Left renal pelvis (tissue), 4 donors: ENCODE measurements at regions not wholly inside any gene's neighbourhood (a gene's known extent, or its start where the extent isn't known, plus 50 kb on each side); places are given as distances from the start of the nearest gene placed in this dataset.
A peak's percentile ranks its signal among the peaks of the same experiment; 100 is the strongest.
"Not testable (repeated sequence)": the region's sequence is repeated elsewhere in the genome, so short reads cannot be mapped to it uniquely, and the experiment has no call there.

ENCODE experiments used
- DNase-seq, 4 donors: peaks; one replicate each; pipeline ENCODE4 v3.0.0-alpha.2; 2013; ENCODE audit warnings: low read depth in 4 of 4, low spot score in 3 of 4

DNA sequence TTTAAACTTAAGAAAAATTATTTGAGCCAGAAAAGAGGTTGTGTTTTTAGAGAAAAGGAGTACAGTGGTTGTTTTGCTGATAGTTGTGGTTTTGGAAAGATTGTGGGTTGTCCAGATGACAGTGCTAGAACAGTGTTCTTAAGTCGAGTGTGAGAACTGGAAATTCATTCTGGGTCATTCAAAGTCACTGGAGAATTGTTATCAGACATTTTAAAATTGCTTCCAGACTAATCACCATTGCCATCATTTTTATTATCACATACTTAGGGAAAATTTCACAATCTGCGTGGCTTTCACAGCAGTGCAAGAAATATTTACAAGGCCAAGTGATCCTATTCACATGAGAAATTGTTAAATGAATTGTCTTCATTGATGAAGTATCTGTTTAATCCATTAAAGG is 242.2 kb upstream of the DDI1 start:
- no peak for DNase-seq

DNA sequence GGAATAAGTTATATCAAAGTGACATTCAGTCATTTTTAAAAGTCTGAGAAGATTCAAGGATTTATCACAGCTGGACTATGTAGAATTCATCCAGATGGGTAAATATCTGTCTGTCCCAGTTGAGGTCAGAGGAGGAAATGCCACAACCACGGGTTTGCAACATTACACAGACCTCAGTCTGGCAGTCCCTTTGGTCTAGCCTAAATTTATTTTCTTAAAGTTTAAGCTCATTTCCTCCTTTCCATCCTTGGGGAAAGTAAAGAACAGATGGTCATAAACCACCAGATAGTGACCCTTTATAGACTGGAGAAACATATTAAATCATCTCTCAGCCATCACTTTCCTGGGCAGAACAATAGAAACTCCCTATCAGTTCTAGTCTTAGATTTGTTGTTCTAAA is 238.4 kb upstream of the DDI1 start:
- no peak for DNase-seq

DNA sequence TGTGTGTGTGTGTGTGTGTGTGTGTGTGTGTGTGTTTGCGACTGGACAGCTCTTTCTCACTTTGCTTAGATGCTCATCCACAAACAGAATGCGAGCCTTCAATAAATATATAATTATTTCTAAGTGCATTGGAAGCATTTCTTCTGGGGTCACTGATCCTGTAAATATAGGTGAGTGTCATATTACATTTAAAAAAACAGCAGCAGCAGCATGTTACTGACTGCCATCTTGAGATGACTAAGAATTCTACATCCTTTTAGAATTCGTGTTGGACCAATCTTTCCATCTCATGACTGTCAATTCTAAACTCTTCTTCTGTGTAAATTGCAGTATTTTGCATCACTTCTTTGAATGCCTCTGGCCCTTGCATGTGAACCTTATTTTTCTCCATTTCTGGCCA is 238.0 kb upstream of the DDI1 start:
- DNase-seq: no peak

DNA sequence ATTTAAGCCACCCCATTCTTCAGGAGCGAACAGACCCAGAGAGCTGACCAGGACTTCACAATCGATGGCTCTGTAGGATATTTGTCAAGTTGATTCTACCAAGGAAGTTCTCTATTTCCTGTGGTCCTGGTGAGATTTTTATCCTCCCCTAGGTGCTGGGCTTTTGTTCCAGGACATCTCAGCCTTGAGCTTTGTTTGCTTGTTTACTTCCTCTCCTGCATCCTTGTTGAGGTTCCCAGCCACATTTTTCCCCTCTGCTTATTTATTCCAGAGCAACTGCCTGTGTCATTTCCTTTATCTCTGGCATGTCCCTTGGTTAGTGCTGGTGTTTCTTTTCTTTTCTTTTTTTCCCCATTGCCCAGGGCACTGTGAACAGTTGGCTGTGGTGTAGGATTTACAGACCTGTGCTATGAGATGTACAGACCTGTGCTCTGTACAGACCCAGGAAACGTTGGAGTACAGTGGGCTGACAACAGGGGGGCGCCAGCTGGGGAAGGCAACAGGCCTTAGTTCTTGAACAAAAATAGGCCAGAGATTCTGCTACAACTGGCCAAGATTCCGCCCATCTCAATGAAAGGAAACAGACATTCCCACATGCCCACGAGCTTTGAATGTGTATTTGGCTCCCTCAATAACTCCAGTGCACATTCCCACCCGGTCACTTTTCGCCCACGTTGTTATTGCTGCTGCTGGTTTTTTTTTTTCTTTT is 235.9 kb upstream of the DDI1 start:
- no peak for DNase-seq

DNA sequence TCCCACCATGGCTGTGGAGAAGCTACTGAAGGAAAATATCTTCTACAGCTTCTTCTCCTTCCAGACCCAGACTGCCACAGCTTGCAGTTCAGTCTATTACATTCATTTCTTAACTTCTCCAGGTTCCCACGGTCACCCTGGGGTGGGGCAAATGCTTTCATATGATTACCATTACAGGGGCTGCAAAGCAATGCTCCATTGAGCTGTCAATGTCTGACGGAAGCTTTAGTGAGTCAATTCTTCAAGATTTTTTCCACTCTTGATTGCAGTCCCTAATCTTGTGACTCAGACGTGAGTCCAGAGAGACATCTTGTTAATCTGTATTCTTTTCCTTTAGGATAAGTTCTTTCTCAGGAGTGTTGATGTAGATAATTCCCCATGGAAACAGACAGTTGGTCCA is 233.4 kb upstream of the DDI1 start:
- no peak for DNase-seq

DNA sequence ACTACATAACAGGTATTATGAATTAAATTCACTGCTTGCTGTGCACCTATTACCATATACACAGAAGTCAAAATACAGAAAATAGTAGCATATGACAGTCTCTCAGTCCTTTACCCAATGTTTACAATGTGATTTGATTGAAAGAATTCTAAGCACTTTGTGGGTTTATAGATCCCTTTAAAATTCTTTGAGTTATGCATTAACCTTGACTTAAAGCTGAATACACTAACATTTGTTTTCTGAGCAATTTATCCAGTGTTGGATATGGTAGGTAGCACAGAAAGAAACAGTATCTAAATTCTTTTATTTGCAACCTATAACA is 230.8 kb upstream of the DDI1 start:
- DNase-seq: no peak

DNA sequence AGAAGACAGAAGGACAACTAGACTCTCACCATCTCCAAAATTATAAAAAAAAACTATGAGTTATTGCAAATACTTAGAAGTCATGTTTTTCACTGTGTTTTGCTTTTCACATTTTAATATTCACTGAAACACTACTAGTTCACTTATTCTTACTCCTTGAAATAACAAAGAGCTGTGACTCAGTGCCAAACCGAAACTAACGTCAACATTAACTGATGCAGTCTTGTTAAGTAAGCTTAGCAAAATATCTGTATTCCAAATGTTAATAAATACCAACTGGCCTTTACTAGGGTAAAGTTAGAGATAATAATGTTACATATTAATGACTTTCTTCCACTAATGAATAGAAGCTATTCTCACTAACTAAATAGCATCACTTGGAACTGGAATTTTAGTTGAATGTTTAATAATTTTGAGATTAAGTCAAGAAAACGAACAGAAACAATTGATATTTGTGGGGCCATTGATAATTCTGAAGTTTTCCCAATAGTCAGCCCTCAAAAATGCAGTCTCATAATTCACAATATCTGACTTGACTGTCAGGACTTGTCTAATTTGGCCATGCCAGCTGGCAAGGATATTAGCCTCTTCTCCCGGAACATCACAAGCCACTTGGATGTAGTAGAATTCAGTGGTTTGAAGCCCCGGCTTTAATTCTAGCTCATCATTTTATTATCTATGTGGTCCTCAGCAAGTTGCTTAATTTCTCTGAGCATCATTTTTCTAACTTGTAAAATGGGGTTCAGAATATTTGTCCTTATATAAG is 230.1 kb upstream of the DDI1 start:
- peak in 1 of 4 donors; percentile 16 for DNase-seq

DNA sequence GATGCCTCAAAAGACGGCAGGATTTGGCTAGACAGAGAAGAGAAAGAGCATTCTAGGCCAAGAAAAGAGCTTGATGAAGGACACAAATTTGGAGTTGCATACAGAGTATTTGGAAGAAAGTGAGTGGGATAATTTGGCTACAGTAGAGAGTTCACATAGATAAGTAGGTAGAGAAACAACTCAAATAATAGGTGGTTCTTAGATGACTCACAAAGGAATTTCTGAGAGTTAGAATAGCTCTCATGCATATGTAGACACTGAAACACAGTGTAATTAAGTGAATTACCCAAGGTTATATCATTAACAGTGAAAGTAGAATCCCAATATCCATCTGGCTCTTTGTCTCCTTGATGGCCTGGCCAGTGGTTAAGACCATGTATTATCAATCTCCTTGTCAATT is 228.6 kb upstream of the DDI1 start:
- DNase-seq: no peak

DNA sequence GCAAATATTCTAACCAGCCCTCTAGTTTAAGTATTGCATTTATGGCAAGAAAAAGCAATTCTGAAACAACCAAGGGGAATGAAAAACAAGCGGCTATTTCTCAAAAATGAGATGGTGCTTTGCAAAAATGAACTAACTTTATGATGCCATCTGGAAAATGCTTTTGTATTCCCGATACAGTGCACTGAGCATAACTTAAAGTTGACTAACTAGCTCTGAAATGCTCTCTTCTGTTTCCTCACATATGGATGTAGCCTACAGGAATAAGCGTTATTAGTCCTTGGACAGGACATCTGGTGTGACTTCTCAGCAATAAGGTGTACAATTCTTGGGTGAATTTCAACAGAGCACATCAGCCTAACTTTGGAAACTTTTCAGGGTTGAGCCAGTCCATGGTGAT is 228.2 kb upstream of the DDI1 start:
- no peak for DNase-seq

DNA sequence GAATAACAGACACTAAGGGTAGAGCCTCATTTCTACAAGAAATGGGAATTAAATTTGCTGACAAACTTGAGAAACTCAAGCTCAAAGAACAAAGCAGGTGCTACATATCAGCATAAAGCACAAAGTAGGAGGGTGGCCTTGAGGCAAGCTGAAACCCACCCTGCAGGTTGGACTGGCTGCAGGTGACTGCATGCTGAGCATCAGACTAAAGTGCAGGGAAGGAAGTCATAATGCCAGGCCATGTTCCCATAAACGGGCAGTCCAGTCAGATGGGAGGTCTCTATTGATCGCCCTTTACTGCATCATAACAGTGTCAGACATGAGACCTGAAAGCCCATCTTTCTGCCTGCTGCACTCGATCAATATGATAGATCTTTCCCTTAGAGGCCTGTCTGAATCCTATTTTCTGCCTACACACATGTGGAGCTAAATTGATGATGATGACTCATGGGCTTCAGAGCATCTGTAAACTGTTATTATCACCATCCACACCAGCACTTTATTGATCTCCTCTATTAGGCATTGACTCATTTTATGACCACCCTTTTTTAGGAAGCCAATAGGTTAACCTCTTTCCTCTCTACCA is 224.5 kb upstream of the DDI1 start:
- DNase-seq: no peak

DNA sequence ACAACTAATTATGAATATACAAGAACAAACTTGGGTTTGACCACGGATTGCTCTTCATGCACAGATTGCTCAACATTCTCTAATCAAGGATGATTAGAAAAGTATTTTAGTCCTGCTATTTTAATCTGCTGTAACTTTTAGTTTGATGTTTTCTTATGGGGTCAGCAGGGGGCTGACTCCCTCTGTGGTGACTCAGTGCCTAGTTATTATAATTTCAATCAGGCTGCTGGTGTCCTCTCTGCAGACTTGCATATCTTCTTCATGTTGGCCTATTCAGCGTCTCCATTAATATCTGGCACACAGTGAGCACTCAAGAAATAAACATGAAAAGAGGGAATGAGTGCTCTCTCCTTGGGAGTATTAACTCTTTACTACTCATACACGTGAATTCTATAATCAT is 223.8 kb upstream of the DDI1 start:
- DNase-seq: no peak

DNA sequence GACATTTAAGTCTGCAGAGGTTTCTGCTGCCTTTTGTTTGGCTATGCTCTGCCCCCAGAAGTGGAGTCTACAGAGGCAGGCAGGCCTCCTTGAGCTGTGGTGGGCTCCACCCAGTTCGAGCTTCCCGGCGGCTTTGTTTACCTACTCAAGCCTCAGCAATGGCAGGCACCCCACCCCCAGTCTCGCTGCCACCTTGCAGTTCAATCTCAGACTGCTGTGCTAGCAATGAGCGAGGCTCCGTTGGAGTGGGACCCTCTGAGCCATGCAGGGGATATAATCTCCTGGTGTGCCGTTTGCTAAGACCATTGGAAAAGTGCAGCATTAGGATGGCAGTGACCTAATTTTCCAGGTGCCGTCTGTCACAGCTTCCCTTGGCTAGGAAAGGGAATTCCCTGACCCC is 216.1 kb upstream of the DDI1 start:
- DNase-seq: not testable (repeated sequence)

DNA sequence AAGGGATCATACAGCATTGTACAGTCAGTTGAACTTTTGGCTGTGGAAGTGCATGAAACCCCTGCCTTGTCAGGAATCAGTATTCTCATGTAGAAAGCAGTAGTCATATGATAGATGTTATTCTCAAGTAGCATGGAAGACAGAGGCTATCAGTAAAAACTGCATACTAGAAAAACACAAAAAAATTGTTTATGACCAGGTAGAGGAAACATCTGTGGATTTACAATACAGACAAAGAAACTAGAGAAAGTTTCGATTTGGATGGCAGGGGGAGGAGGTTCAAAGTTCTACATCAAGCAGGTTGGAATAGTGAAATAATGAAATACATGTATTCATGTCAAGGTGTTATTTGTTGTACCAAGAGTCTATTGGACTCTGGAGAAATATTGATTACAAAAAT is 212.3 kb upstream of the DDI1 start:
- DNase-seq: no peak

DNA sequence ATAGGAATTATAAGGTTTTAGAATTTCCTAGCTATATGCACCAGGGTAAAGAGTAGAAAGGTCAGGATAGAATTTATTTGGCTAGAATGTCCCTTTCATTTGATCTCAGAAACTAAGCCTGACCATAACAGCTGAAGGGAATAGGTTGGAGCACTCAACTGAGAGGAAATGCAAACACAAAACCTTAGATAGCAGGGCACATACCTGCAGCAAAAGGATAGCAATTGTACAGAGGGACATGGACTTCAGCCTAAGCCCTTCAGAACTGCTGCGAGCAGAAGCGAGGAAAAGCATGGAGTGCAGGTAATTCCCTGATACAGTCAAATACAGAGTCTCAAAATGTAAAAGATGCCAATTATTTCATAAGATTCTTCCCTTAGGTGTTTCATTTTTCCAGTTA is 211.0 kb upstream of the DDI1 start:
- no peak for DNase-seq

DNA sequence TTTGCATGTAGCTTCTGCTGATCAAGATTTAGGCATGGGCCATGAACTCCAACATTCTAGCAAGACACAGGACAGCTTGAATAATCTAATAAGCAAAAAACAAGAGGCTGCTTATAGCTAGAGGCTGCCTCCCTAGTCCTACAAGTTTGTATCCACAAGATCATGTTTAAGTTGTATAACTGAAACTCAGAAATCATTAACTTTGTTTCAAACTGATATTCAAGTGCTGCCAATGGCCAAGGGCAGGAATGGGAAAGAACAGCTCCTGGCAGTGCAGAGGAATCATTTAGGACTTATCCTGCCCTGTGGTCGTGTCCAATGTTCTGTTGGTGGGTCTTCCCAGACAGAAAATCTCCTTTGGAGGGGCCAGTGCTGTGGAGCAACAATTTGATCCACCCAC is 209.6 kb upstream of the DDI1 start:
- DNase-seq: no peak

DNA sequence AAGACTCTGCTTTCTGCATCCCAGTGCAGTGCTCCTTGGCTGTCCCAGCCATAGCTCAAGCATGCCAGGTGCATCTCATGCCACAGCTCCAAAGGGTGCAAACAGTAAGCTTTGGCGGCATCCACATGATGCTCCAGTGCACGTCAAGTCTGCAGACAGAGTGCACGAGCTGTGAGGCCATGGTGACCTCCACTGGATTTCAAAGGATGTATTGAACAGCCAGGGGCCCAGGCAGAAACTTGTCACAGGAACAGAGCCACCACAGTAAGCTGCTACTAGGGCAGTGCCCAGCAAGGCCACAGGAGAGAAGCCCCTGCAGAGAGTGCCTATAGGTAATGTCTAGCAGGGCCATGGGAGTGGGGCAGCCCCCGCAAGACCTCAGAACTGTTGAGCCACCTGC is 206.8 kb upstream of the DDI1 start:
- DNase-seq: no peak

DNA sequence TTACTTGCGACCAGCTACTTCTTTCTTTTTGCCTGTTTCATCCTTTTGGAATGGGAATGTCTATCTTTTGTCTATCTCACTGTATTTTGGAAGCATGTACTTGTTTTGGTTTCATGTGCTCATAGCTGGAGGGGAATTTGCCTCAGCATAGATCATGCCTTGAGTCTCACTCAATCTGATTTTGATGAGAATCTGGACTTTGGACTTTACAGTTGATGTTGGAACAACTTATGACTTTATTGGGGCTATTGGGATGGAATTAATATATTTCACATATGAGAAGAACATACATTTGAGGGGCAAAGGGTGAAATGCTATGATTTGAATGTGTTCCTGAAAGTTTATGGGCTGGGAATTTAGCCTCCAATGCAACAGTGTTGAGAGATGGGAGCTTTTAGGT is 206.2 kb upstream of the DDI1 start:
- DNase-seq: no peak

DNA sequence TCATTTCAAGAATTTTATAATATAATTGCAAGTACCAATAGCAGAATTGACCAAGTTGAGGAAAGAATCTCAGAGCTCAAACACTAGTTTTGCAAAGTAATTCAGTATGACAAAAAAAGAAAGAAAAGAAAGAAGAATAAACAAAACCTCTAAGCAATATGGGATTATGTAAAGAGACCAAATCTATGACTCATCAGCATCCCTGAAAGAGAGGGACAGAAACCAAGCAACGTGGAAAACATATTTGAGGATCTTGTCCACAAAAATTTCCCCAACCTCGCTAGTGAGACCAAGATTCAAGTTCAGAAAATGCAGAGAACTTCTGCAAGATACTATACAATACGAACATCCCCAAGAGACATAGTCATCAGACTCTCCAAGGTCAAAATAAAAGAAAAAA is 203.7 kb upstream of the DDI1 start:
- no peak for DNase-seq

DNA sequence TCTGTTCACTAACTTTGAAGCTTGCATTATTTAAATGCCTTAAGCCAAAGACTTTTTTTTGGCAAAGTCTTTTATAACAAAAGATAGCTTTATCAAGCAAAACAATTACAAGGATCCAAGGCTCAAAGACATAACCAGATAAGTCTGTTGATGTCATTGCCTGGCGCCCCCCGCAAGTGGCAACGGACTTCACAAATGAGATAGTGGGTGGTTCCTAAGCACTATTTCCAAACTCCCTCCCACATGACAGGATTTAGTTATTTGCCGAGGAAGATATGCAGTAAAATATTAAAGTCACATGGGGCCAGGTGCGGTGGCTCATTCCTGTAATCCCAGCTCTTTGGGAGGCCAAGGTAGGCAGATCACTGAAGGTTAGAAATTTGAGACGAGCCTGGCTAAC is 194.2 kb upstream of the DDI1 start:
- no peak for DNase-seq

DNA sequence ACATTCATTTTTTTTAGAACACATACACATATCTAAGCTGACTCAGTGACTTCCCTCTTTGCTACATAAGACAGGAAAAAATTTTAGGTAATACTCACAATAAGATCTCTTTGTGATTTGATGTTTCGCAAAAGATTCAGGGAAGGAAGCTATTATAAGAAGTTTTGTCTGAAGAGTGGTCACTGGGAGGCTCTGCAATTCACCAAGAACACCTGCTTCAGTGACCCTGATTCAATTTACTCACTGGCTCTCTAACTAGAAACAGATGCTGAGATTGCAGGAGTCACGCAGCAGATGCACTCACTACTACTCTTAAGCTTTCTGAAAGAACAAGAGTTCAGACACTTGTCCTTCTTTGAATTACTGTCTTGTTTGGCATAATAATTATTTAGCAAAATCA is 193.6 kb upstream of the DDI1 start:
- DNase-seq: no peak

DNA sequence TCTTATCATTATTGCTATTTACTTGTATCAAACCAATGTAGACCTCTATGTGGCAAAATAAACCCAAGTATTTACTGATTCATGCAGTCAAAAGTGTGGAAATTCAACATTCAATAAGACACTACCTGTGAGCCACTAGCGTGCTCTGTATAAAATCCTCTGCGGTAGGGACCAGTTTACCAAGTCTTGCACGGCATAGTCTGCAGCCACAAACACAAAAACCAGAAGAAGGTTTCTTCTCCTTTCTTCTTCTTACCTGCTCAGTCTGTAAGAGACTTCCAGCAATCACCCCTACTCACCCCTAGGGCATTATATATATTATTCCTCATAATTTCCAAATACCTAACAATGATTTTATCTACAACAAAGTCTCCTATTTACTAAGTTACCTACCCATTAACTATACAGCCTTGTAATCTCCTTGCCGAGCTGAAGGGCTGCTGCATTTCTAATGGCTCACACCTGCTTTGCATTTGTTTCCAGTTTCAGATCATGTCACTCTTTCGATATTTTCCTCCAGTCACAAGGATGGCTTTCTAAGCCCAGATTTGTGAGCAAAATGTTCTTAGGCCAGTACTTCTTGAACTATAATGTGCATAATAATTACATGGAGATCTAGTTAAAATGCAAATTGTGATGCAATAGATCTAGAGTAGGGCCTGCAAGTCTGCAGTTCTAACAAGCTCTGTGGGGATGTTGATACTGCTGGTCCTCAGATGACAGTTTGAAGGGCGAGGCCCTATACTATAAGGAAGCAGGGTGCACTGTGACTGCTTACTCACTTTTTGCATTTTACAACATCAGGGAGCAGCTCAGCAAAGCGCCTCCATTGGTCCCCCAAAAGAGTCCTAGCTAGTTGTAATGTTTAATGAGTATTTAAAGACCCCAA is 191.9 kb upstream of the DDI1 start:
- no peak for DNase-seq
